NCI-H774 (cell line): ENCODE measurements at regions not wholly inside any gene's neighbourhood (a gene's known extent, or its start where the extent isn't known, plus 50 kb on each side); places are given as distances from the start of the nearest gene placed in this dataset.
"Not testable (repeated sequence)": the region's sequence is repeated elsewhere in the genome, so short reads cannot be mapped to it uniquely, and the experiment has no call there.

Experiments
- DNase-seq: peaks from one replicate; lab custom pipeline; 2025; lab: John Stamatoyannopoulos, UW

DNA sequence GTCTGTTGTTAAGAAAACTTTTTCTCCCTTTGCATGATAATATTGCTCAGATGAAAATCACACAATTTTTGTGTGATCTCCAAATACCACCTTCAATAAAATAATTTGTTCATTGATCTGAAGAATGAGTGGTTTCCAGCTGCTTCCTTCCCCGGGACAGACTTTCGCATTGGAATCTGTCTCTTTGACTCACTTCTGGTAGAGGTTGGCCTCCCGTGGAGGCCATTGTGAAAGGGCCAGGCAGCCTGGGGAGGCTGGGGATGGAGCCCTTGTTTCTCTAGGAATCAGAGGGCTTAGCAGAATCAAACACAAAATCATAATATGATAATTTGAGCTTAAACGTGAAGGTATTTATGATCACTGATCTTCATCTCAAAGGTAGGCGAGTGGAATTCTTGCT, 135.0 kb upstream of the ZNF536 start:
- DNase-seq = no peak

DNA sequence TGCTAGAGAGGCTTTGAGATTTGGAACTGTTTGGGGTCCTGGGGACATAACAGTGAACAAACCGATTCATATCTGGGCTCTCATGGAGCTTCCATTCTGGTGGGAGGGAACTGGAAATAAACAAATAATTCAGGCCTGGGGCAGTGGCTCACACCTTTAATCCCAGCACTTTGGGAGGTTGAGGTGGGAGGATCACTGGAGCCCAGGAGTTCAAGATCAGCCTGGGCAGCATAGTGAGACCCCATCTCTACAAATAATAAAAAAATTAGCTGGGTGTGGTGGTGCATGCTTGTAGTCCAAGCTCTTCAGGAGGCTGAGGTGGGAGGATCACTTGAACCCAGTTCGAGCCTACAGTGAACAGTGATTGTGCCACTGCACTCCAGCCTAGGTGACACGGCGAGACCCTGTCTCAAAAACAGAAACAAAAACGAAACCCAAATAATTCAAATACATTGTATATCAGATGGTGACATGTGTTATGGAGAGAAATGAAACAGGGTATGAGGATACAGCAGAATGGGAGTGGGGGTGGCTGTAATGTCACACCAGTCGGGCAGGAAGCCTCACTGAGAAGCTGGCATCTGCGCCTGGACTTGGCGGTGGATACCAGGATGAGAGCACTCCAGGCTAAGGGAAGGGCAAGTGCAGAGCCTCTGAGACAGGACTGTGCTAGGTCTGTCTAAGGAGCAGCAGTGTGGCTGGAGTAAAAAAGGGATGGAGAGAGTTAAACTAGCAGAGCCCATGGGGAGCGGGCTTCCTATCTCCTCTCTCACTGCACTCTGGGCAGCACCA, 131.1 kb upstream of the ZNF536 start:
- no peak for DNase-seq

DNA sequence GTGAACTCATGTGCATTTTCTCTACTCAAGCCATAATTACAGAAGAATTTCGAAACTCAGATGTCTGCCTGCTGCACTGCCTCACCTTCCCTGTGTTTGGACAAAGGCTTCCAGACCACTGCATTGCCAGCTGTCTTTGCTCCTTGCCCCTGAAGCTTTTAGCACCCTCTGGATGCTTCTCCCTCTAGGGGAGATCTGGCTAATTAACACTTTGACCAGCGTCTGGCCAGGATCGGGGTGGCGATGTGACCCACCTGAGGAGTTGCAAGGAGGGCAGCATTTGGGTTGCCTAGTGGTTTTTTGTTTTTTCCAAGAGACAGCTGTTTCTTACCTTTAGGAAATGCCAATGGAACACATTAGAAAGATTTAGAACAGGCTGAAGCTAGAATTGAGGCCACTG, 127.7 kb upstream of the ZNF536 start:
- DNase-seq = no peak

DNA sequence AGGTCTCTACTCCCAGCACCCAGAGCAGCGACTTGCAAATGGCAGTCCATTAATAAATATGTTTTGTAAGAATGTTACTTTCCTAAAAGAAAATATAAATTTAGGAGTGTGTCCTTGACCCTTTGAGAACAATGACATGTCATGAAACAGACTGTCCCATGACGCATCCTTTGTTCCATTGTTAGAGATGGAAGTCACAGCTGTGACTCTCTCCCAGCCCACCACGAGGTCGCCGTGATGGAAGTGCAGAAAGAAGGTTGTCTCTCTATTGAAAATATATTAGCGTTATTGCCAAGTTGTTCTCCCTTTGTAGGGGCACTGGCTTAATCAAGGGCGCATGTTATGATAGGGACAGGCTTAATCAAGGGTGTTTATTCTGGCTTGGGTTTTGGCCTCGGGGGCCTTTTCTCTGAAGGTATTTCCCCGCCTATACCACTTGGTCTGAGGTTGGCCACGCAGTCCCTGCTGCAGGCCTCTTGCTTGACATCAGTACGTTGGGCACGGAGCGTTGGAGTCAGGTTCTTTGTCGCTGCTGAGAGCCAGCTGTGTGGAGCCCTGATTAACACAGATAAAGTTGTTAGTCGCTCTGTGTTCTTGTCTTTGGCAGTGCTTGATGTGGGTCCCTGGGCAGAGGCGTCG, 126.7 kb upstream of the ZNF536 start:
- no peak for DNase-seq

DNA sequence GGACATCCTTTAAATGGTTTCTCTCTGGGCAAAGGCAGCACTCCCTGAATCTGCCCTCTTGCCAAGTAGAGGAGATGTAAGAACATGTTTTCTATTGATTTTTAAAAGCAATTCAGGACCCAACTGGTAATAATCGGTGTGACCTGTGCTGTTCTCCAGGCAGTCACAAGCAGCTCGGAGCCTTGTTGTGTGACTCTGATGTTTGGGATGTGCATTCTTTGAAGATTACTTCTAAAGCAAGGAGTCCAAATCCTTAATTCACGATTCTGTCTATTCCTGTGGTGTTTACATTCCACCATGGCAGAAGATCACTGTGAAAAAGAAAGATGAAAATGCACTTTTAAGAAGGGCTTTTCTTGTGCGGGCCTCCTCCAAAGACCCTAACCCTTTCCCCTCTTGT, 122.3 kb upstream of the ZNF536 start:
- no peak for DNase-seq

DNA sequence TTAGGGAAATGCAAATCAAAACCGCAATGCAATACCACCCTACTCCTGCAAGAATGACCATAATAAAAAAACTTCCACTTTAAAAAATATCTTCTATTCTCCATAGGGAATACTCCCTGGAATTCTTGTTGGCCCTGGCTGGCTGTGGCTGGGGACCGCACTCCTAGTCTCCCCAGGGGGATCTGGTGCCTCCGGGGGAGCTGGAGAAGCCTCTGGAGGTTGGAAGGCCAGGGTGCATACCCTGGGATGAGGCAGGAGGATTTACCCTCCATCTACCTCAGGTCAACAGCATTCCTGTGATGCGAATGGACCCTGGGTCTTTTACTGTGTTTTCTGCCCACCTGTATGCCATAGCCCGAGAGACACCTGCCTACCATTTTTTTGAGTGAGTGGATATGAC, 120.0 kb upstream of the ZNF536 start:
- DNase-seq = no peak

DNA sequence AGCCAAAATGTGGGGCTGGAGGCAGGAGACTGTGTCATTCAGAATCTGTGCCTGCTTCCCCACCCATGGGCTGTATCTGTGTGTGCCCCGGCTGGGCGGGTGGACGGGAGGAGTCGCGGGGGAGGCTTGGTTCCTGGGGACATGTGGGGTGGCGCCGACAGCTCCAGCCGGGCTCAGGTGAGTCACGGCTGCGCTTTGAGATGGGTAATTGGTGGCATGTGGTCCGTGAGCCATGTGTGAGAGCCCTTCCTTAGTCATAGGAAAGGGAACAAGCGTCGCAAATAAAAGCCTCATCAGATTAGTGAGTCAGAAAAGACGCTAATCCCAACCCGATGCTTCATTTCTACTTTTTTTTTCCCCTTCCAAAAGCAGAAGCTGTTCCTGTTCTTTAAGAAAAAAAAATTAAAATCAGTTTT, 118.6 kb upstream of the ZNF536 start:
- DNase-seq = no peak

DNA sequence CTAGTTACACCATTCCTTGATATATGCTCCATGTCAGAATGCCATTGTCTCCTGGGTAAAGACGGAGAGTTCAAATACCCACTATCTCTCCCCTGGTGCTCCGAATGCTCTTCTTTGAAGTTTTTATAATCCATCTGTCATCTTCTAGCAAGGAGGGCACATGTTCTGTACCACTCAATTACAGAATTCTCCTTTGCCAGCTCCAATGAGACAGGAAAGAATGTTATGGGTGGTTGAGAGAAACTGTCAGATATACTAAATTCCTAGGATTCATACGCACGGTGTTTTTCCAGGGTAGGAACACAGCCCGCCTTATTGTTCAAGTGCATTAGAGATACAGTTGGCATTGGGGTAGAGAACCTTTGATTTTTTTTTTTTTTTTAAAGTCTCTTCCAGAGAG, 118.0 kb upstream of the ZNF536 start:
- no peak for DNase-seq

DNA sequence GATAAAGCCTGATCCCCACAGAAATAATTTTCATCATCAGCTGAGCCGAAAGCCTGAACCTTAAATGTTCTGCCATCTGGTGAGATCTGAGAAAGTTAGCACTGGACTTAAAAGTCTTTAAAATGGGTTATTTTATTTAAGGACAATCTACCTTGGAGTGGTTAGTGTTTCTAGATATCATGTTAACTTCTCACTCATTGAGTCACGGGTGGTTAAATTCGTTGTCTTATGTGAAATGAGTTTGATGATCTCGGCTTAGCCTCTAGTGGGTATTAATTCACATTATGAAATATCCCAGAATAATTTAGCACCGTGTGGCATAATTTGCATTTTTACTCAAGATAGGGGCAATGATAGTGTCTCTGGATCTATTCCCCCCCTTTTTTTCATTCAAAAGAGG, 117.4 kb upstream of the ZNF536 start:
- DNase-seq = no peak

DNA sequence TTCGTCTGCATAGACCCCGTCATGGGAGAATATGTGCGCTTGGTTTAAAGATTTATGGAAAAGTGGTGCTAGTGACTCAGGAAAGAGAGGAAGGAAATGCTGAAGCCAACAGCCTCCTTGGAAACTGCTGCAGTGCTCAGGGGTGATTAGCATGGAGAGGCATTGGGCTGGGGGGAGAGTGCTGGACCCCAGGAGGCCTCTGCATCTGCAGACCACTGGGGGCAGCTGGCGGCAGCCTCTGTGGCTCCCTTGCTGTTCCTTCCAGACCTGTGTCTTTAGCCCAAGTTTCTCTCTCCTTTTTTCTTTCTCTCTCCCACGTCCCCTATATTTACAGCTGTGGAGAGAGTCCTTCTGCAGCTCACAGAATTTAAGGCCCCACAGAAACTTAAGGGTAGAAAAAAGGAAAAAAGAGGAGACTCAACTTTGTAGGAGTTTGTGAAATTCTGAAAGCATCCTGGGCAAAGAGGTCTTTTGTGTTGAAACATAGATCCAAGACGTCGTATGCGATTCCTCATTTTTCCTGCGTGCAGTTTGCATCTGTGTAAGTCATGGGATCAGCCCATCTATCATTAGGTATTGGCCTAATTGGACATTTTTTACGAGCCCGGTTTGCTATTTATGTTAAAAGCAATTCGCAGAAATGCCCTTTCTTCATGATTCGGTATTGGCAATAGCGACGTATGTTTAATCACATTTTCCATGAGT, 116.2 kb upstream of the ZNF536 start:
- DNase-seq = no peak

DNA sequence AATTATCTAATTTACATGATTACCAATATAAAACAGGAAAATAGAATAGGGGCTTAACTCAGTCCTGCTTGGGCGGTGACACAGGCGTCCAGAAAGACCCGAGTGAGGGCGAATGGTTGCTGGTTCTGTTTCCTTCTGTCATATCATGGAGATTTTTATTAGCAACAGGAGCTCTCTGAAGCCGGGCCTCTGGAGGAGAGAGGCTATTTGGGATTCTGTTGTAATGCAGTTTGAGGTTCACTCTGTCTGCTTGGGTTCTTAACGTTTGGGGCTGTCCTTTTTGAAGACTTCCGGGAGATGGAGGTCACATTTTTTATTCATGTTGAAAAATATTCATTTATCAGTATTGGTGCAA, 115.7 kb upstream of the ZNF536 start:
- no peak for DNase-seq

DNA sequence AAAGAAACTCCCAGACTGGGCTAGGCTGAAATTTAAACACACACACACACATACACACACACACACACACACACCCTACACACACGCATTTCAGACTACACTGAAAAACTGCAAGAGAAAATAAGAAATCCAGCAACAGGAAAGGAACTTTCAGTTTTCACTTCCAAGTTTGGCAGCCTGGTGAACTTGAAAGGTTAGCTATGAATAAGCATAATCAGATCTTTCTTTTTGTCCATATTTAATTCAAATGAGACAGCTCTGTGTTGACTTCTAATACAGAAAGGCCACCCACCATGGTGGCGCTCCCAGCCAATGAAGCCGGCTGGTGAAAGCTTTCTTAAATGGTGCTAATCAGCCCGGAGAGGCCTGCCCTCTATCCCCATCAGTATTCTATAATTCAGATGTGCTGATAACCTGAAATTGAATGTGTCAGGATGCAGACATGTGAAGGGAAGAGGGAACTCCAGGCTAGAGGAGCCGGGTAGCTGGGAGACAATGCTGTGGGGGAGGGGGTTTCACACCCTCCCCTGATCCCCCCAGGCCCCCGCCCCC, 108.3 kb upstream of the ZNF536 start:
- no peak for DNase-seq

DNA sequence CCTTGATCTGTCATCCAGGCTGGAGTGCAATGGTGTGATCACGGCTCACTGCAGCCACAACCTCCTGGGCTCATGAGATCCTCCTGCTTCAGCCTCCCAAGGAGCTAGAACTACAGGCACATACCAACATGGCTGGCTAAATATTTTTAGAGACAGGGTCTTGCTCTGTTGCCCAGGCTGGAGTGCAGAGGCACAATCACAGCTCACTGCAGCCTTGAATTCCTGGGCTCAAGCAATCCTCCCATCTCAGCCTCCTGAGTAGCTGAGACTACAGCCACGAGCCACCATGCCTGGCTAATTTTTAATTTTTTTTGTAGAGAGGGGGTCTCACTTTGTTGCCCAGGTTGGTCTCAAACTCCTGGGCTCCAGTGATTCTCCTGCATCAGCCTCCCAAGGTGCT, 106.3 kb upstream of the ZNF536 start:
- not testable (repeated sequence) for DNase-seq

DNA sequence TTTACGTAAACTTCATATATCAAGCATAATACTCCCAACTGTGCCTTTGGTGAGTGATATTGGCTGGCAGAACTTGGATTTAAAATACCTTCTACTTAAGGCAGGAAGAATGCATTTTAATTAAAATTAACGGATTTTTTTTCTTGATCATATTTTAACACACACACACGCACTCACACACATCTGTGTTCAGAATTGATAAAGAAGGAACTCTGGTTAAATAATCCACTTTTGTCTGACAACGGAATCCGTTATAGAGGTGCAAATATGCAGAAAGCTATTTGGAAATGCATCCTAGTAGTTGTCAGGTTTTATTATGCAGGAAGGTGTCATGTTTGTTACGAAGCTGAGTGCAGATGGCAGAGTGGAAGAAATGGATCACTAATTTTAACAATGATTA, 105.5 kb upstream of the ZNF536 start:
- no peak for DNase-seq

DNA sequence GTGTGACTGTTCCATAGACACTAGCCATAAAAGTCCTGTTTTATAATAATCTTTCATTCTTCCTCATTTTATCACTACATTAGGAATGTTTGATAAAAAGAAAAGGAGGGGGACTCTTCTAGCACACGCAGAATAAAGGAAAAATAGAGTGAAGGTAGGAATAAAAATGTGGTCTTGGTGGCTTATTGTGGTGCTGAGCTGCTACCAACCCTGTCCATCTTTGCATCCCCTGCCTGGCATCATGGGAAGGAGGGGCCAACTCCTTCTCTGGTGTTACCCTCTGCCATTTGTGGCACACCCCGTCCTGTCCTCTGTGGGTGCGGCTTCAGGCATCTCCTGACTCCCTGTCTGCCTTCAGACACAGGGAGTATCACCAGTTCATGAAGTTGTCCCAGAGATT, 104.9 kb upstream of the ZNF536 start:
- DNase-seq = no peak

DNA sequence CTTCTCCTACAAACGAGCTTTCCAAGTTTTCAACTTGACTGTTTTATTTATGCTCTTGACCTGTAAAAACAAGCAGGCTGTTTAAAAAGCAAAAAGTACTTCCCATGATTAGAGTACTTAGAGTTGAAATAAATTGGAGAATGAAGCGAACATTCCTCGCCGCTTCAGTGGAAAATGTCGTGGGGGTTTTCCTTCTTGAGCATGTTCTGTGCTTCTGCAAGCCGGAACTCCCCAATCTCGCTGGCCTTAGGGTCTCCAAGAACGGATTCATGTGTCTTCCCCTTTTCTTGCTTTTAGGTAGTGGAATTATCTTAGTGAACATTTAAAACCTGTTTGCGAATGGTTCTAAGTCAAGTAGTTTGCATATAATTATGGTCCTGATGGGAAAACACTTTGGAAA, 103.6 kb upstream of the ZNF536 start:
- DNase-seq = no peak

DNA sequence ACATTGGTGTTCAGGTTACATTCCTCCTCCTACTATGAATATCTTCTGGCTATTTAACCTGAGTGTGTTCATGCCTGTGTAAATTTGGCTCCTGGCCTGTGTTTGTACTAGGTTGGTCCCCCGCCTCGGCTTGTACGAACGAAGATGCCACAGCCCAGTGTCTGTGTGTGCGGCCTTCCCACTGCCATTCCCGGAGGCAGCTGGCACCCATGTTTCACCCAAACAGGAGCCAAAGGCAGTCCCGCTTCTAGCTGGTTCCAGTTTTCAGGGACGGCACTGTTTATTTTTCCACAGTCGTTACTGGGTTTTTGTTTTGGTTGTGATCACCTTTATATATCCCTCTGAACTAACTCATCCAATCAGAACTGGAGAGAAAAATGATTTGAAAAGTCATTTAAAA, 102.5 kb upstream of the ZNF536 start:
- DNase-seq = no peak

DNA sequence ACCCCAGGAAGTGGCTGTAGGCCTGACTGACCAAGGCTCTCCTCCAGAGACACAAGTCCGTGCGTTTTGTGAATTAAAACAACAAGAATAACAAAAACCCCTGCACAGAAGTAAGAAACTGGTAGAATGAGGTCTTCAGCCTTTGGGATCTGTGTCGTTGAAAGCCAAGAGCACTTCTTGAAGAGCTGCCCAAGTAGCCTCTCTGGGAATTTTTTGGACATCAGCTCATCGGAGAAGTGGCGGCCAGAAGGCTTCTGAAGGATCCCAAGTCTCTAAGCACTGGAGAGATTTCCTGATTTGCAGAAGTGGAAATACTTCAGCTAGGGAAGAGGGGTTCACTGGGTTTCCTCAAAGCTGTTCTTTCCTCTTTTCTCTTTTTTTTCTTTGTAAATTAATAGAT, 100.4 kb upstream of the ZNF536 start:
- DNase-seq = no peak

DNA sequence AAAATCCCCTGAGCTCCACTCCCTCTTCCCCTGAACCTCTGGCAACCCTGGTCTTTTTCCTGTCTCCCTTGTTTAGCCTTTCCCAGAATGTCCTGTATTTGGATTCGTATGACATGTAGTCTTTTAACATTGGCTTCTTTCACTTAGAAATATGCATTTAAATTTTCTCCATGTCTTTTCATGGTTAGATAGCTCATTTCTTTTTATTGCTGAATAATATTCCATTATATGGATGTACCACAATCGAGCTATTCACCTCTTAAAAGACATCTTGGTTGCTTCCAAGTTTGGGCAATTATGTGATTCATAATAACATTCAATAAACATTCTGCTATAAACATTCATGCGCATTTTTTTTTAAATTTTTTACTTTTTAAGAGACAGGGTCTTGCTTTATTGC, 99.6 kb upstream of the ZNF536 start:
- DNase-seq = no peak

DNA sequence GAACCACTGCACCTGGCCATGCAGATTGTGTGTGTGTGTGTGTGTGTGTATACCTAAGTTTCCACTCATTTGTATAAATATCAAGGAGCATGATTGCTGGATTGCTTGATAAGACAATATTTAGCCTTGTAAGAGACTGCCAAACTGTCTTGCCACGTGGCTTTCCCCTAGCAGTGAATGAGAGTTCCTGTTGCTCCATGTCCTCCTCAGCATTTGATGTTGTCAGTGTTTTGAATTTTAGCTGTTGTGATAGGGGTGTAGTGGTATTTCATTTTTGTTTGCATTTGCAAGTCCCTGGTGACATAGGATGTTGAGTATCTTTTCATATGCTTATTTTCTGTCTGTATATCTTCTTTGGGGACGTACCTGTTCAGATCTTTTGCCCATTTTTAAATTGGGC, 99.0 kb upstream of the ZNF536 start:
- DNase-seq = no peak

DNA sequence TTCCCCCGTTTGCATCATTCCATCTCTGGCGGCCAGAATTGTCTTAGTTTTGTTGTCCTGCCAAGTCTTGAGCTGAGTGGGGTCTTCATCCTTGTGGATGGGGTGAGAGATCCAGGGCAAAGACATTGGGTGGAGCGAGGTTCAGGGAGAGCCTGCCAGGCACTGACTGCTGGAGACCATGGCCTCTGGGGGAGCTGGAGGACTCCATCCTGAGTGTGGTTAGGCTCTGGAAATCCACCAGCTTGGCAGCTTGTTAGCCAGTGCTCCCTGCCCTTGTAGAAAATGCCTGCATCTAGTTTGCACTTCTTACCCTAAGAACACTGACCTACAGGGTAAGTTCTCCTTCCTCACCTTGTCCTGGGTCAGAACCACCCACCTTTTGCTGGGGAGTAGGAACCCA, 97.2 kb upstream of the ZNF536 start:
- DNase-seq = no peak

DNA sequence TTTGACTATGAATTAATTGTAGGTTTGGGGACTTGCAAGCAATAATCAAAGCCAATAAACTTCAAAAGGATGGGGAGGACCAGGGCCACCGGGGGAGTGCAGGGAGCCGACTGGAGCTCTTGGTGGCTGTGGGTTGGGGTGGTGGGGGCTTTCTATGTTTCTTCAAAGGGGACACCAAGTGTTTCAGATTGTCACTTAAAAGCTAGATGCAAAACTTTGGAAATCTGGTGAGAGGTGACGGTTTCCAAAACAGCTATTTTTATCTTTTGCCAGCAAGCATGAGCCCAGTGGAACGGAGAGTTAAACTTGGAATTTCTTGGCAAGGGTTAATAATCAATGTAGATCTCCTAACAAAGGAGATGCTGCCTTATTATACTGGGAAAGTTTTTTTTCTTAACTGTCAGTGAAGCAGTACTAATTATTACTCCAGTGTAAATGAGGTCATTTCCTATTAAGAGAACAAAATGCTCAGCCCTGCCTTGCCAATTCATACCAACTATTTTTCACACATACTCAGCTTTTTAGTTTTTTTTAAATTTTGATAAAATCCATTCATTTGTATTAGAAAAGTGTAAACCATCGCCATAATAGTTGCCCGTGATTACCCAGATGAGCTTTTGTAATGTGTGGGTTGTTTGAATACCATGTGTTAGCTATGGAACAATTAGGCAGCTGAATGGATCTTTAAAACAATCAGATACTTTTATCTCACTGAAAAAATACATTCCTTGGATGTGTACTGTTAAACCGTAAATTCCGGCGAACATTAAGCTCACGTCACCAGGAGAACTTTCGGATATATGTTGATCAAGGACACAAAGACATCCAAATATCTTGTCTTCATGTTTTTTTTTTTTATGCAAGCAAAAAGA, 95.9 kb upstream of the ZNF536 start:
- no peak for DNase-seq
